ENCODE measurements at regions not wholly inside any gene's neighbourhood (a gene's known extent, or its start where the extent isn't known, plus 50 kb on each side); places are given as distances from the start of the nearest gene placed in this dataset.
"Not testable (repeated sequence)": the region's sequence is repeated elsewhere in the genome, so short reads cannot be mapped to it uniquely, and the experiment has no call there.

GRCh38 chr1:78269591-78269990 lies 221.2 kb upstream of the PTGFR start:
- Histone ChIP-seq H3K36me3 (ENCODE audit: low read depth) (no peaks in the 10 kb centered on the region), H3K9me3 (ENCODE audit: severe bottlenecking) (no peaks in the 10 kb centered on the region), H3K4me1 (ENCODE audit: insufficient read depth, poor library complexity, severe bottlenecking) (no peaks in the 10 kb centered on the region), H3K4me3 (ENCODE audit: severe bottlenecking) (no peak overlapping the region), H3K27me3 (ENCODE audit: insufficient read depth, poor library complexity, severe bottlenecking) (no peaks in the 10 kb centered on the region), H3K27ac (ENCODE audit: poor library complexity, severe bottlenecking) (no peak overlapping the region)
- TF ChIP-seq CTCF (IDR thresholded peaks at IDR 0.05; ENCODE audit: poor library complexity, severe bottlenecking): no peak
- ATAC-seq (ENCODE audit: low read depth) (no peak), DNase-seq (ENCODE audit: low spot score) (no peak)

GRCh38 chr1:78271423-78271822 lies 219.4 kb upstream of the PTGFR start:
- not testable (repeated sequence) for H3K9me3 ChIP-seq (ENCODE audit: severe bottlenecking); DNase-seq (ENCODE audit: low spot score); H3K27ac ChIP-seq (ENCODE audit: poor library complexity, severe bottlenecking); H3K4me1 ChIP-seq (ENCODE audit: insufficient read depth, poor library complexity, severe bottlenecking); H3K36me3 ChIP-seq (ENCODE audit: low read depth); ATAC-seq (ENCODE audit: low read depth); H3K27me3 ChIP-seq (ENCODE audit: insufficient read depth, poor library complexity, severe bottlenecking); H3K4me3 ChIP-seq (ENCODE audit: severe bottlenecking)

DNA sequence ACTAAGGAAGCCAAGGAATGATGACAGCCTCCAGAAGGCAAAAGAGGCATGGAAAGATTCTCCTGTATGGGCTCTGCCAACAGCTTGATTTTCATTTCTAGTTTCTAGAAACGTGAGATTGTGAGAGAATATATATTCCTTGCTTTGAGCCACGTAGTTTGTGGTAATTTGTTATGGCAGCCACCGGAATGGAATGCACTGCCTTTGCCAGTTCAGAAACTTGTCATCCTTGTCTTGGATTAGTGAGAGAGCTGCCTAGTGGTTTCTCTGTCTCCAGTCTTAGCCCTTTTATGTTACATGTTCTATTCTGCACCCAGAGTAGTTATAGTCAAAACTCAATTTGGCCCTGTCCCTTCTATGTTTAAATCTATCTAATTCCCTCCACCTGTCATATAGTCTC lies 216.0 kb upstream of the PTGFR start:
- no peak overlapping the region for H3K4me3 ChIP-seq (ENCODE audit: severe bottlenecking)
- H3K9me3 ChIP-seq (ENCODE audit: severe bottlenecking): no peaks in the 10 kb centered on the region
- no peak for DNase-seq (ENCODE audit: low spot score)
- H3K27me3 ChIP-seq (ENCODE audit: insufficient read depth, poor library complexity, severe bottlenecking): no peaks in the 10 kb centered on the region
- H3K27ac ChIP-seq (ENCODE audit: poor library complexity, severe bottlenecking): no peak overlapping the region
- no peaks in the 10 kb centered on the region for H3K36me3 ChIP-seq (ENCODE audit: low read depth)
- TF ChIP-seq CTCF (IDR thresholded peaks at IDR 0.05; ENCODE audit: poor library complexity, severe bottlenecking): no peak
- H3K4me1 ChIP-seq (ENCODE audit: insufficient read depth, poor library complexity, severe bottlenecking): peaks cover 20% of the 10 kb centered on the region
- no peak for ATAC-seq (ENCODE audit: low read depth)

GRCh38 chr1:78275456-78275855 lies 215.3 kb upstream of the PTGFR start:
- ATAC-seq (ENCODE audit: low read depth): no peak
- H3K27ac ChIP-seq (ENCODE audit: poor library complexity, severe bottlenecking): no peak overlapping the region
- no peaks in the 10 kb centered on the region for H3K27me3 ChIP-seq (ENCODE audit: insufficient read depth, poor library complexity, severe bottlenecking)
- H3K4me3 ChIP-seq (ENCODE audit: severe bottlenecking): no peak overlapping the region
- no peaks in the 10 kb centered on the region for H3K36me3 ChIP-seq (ENCODE audit: low read depth)
- H3K9me3 ChIP-seq (ENCODE audit: severe bottlenecking): no peaks in the 10 kb centered on the region
- TF ChIP-seq CTCF (IDR thresholded peaks at IDR 0.05; ENCODE audit: poor library complexity, severe bottlenecking): no peak
- peaks cover 21% of the 10 kb centered on the region for H3K4me1 ChIP-seq (ENCODE audit: insufficient read depth, poor library complexity, severe bottlenecking)
- no peak for DNase-seq (ENCODE audit: low spot score)

DNA sequence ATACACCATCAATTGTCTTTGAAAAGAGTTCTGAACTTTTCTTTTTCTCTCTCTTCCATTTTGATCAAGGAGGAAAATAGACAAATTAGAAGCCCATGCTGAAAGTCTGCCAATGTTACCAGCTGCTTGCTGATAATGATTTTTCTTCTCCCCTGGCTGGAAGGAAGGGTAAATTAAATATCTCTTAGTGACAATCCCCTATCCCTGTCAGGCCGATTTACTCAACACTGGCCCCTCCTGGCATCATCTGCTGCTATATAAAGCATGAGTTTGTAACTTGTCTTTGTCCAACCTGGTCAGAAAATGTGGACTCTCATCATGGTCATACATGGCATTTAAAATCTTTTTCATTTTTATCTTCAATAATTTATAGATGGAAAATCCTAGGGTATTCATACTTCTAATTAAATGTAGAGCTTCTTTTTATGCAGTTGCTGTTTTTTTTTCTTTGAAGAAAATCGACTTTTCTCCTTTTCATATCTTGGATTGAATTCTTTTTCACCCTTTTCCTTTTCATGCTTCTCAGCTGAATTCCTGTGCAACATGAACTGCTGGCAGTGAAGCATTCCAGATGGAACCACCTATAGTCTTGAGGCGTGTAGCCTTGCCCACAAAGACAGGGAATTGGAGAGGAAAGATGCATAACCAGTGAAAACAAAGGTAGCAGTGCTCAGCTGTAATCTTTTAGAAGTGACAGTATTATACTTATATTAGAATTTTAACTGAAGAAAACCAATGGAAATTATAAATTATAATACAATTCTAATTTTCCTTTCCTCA lies 214.7 kb upstream of the PTGFR start:
- Histone ChIP-seq H3K27me3 (ENCODE audit: insufficient read depth, poor library complexity, severe bottlenecking) (no peaks in the 10 kb centered on the region), H3K36me3 (ENCODE audit: low read depth) (no peaks in the 10 kb centered on the region), H3K9me3 (ENCODE audit: severe bottlenecking) (no peaks in the 10 kb centered on the region), H3K4me1 (ENCODE audit: insufficient read depth, poor library complexity, severe bottlenecking) (peaks cover 21% of the 10 kb centered on the region), H3K27ac (ENCODE audit: poor library complexity, severe bottlenecking) (no peak overlapping the region), H3K4me3 (ENCODE audit: severe bottlenecking) (no peak overlapping the region)
- TF ChIP-seq CTCF (IDR thresholded peaks at IDR 0.05; ENCODE audit: poor library complexity, severe bottlenecking): no peak
- no peak for ATAC-seq (ENCODE audit: low read depth)
- no peak for DNase-seq (ENCODE audit: low spot score)
